GM23338 (cell line): ENCODE measurements at regions not wholly inside any gene's neighbourhood (a gene's known extent, or its start where the extent isn't known, plus 50 kb on each side); places are given as distances from the start of the nearest gene placed in this dataset.
"Not testable (repeated sequence)": the region's sequence is repeated elsewhere in the genome, so short reads cannot be mapped to it uniquely, and the experiment has no call there.

Experiments used
- ATAC-seq: fragments of 200-7000 bp; cut with Tn5 transposase; 3 replicates; pipeline ENCODE4 v1.9.1; 2020
- DNase-seq: peaks from one replicate; pipeline ENCODE4 v3.0.0-alpha.2; 2015; ENCODE audit warnings: low spot score
- H2AFZ ChIP-seq: fragments of 200-600 bp; sonication (generic); 2 replicates; pipeline ENCODE4 v1.8.0; 2016; ENCODE audit warnings: antibody characterized with exemption, mild to moderate bottlenecking, moderate library complexity
- H3F3A ChIP-seq: fragments of 200-600 bp; sonication (generic); replicated peaks from 2 replicates; pipeline ENCODE4 v1.8.0; 2017; ENCODE audit warnings: antibody characterized with exemption, mixed run types, low read depth
- H3K27ac ChIP-seq: fragments of 200-600 bp; sonication (generic); 2 replicates; pipeline ENCODE4 v1.6.1; 2016; ENCODE audit warnings: low read depth
- H3K27me3 ChIP-seq: fragments of 200-600 bp; sonication (generic); 2 replicates; pipeline ENCODE4 v1.8.0; 2016; ENCODE audit warnings: mild to moderate bottlenecking, mixed run types, moderate library complexity; ENCODE audit not compliant: insufficient read depth
- H3K36me3 ChIP-seq: fragments of 200-600 bp; sonication (generic); 2 replicates; pipeline ENCODE4 v1.8.0; 2016; ENCODE audit warnings: mild to moderate bottlenecking; ENCODE audit not compliant: insufficient read depth
- H3K4me1 ChIP-seq: fragments of 200-600 bp; sonication (generic); 2 replicates; pipeline ENCODE4 v1.8.0; 2016; ENCODE audit warnings: mild to moderate bottlenecking, moderate library complexity; ENCODE audit not compliant: insufficient read depth
- H3K4me2 ChIP-seq: fragments of 200-600 bp; sonication (generic); 2 replicates; pipeline ENCODE4 v1.7.1; 2017; ENCODE audit warnings: mixed run types
- H3K4me3 ChIP-seq: fragments of 200-600 bp; sonication (generic); 2 replicates; pipeline ENCODE4 v1.6.1; 2016; ENCODE audit warnings: mixed run types
- H3K79me2 ChIP-seq: fragments of 200-600 bp; sonication (generic); replicated peaks from 2 replicates; pipeline ENCODE4 v1.8.0; 2017; ENCODE audit warnings: mild to moderate bottlenecking; ENCODE audit not compliant: insufficient read depth
- H3K9me2 ChIP-seq: fragments of 200-600 bp; sonication (generic); 2 replicates; pipeline ENCODE4 v1.8.0; 2017; ENCODE audit not compliant: insufficient read depth
- H4K20me1 ChIP-seq: fragments of 200-600 bp; sonication (generic); replicated peaks from 2 replicates; pipeline ENCODE4 v1.8.0; 2017; ENCODE audit warnings: mild to moderate bottlenecking; ENCODE audit not compliant: insufficient read depth
- H3K27ac Mint-ChIP-seq: 2 replicates; pipeline ENCODE4 v1.8.0; 2020; ENCODE audit warnings: inconsistent platforms, mild to moderate bottlenecking, moderate library complexity, mixed read lengths
- H3K27me3 Mint-ChIP-seq: 3 replicates; pipeline ENCODE4 v1.8.0; 2022; ENCODE audit warnings: low read depth, mild to moderate bottlenecking, moderate library complexity, mixed read lengths, inconsistent platforms; ENCODE audit not compliant: insufficient read depth, poor library complexity
- H3K36me3 Mint-ChIP-seq: 3 replicates; pipeline ENCODE4 v1.8.0; 2021; ENCODE audit warnings: low read depth, mild to moderate bottlenecking, inconsistent platforms, moderate library complexity, mixed read lengths
- H3K4me1 Mint-ChIP-seq: 3 replicates; pipeline ENCODE4 v1.8.0; 2020; ENCODE audit warnings: mild to moderate bottlenecking, inconsistent platforms, mixed read lengths
- H3K4me3 Mint-ChIP-seq: 3 replicates; pipeline ENCODE4 v1.8.0; 2021; ENCODE audit warnings: moderate library complexity, mild to moderate bottlenecking, inconsistent platforms, mixed read lengths
- H3K9me3 Mint-ChIP-seq: 3 replicates; pipeline ENCODE4 v1.8.0; 2020; ENCODE audit warnings: moderate library complexity, mild to moderate bottlenecking, inconsistent platforms, mixed read lengths
- CREB1 ChIP-seq: fragments of 250-450 bp; sonication (Bioruptor Pico); IDR thresholded peaks from 2 replicates; pipeline ENCODE4 v1.5.0; 2020; ENCODE audit warnings: low read depth, mild to moderate bottlenecking, moderate library complexity
- CTCF ChIP-seq, 2 experiments: fragments of 200-600 bp in 1 of 2; sonication (generic) in 1 of 2; conservative IDR thresholded peaks; 2 replicates each; pipeline versions ENCODE4 v1.5.1 to v1.6.1; 2016 to 2017; ENCODE audit warnings: antibody characterized with exemption in 2 of 2, low read depth in 2 of 2, mild to moderate bottlenecking in 2 of 2, moderate library complexity in 1 of 2
- EZH2 ChIP-seq: fragments of 200-600 bp; sonication (generic); IDR thresholded peaks from one replicate; pipeline ENCODE4 v1.8.0; 2017; ENCODE audit warnings: antibody characterized with exemption, mild to moderate bottlenecking, low read depth; ENCODE audit not compliant: unreplicated experiment
- NANOG ChIP-seq: IDR thresholded peaks from 2 replicates; pipeline ENCODE4 v1.6.1; 2016; ENCODE audit warnings: antibody characterized with exemption, borderline replicate concordance
- POLR2AphosphoS5 ChIP-seq: IDR thresholded peaks from 2 replicates; pipeline ENCODE4 v1.6.1; 2016; ENCODE audit warnings: antibody characterized with exemption, low read depth
- STAT1 ChIP-seq: IDR thresholded peaks from one replicate; pipeline ENCODE4 v1.6.1; 2016; ENCODE audit warnings: antibody characterized with exemption; ENCODE audit not compliant: unreplicated experiment
- ZNF114 ChIP-seq: fragments of 250-450 bp; sonication (Bioruptor Pico); IDR thresholded peaks from 2 replicates; pipeline ENCODE4 v1.5.0; 2020; ENCODE audit warnings: mild to moderate bottlenecking, moderate library complexity
- ZNF331 ChIP-seq: fragments of 250-450 bp; sonication (Bioruptor Pico); IDR thresholded peaks from 2 replicates; pipeline ENCODE4 v1.5.0; 2020; ENCODE audit warnings: low read depth, mild to moderate bottlenecking, moderate library complexity
- TF ChIP-seq, protein P1 (sequence below): fragments of 250-450 bp; sonication (Bioruptor Pico); IDR thresholded peaks from 2 replicates; pipeline ENCODE4 v1.5.0; 2020; ENCODE audit warnings: mild to moderate bottlenecking, moderate library complexity

- TF ChIP-seq CTCF (conservative IDR thresholded peaks at IDR 0.05; ENCODE audit: low read depth in 2 of 2), result peak in 1 of 2 experiments; percentile 32; a peak in 2 of 4 replicates
- H3K4me3 ChIP-seq, H3K4me2 ChIP-seq, H2AFZ ChIP-seq, H3K4me1 ChIP-seq, H3K27ac ChIP-seq, H3K9me2 ChIP-seq, H3K27me3 ChIP-seq, H3F3A ChIP-seq, H3K36me3 ChIP-seq, H3K27me3 Mint-ChIP-seq, H3K27ac Mint-ChIP-seq, DNase-seq, H3K4me3 Mint-ChIP-seq, H3K79me2 ChIP-seq, H4K20me1 ChIP-seq: not testable (repeated sequence)
- ATAC-seq, result peak; percentile 31; the same call in 2 of the 3 replicates
- Mint-ChIP-seq H3K36me3 (peaks cover 51% of the 10 kb centered on the region), H3K4me1 (peaks cover 18% of the 10 kb centered on the region), H3K9me3 (peaks cover 40% of the 10 kb centered on the region)
Observed at GRCh38 chr7:32691965-32692815, 196.9 kb downstream of the AVL9 start.

DNA sequence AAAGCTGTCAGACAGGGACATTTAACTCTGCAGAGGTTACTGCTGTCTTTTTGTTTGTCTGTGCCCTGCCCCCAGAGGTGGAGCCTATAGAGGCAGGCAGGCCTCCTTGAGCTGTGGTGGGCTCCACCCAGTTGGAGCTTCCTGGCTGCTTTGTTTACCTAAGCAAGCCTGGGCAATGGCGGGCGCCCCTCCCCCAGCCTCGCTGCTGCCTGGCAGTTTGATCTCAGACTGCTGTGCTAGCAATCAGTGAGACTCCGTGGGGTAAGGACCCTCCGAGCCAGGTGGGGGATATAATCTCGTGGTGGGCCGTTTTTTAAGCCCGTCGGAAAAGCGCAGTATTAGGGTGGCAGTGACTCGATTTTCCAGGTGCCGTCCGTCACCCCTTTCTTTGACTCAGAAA, 192.8 kb downstream of the AVL9 start:
- not testable (repeated sequence) for H3K4me1 ChIP-seq, ATAC-seq, H3K27me3 ChIP-seq, H4K20me1 ChIP-seq, H3K36me3 ChIP-seq, H3K27me3 Mint-ChIP-seq, H3K4me3 Mint-ChIP-seq, H3K79me2 ChIP-seq, H3K4me3 ChIP-seq, H3K9me2 ChIP-seq, DNase-seq, H2AFZ ChIP-seq, H3K4me2 ChIP-seq, H3K27ac ChIP-seq, H3K27ac Mint-ChIP-seq, H3F3A ChIP-seq
- H3K4me1 Mint-ChIP-seq, result peaks cover 18% of the 10 kb centered on the region
- peaks cover 22% of the 10 kb centered on the region for H3K9me3 Mint-ChIP-seq
- peaks cover 34% of the 10 kb centered on the region for H3K36me3 Mint-ChIP-seq

GRCh38 chr7:32681174-32681518, 185.9 kb downstream of the AVL9 start:
- ATAC-seq (no peak), DNase-seq (no peak)
- H3K36me3 ChIP-seq, result no peaks in the 10 kb centered on the region
- Mint-ChIP-seq H3K9me3 (peaks cover 26% of the 10 kb centered on the region), H3K27ac (peak overlapping the region; percentile 96), H3K4me1 (peaks cover 30% of the 10 kb centered on the region), H3K27me3 (peaks cover 4% of the 10 kb centered on the region), H3K4me3 (peak overlapping the region; percentile 12; the same call in 1 of the 3 replicates), H3K36me3 (peaks cover 37% of the 10 kb centered on the region)
- H3K27me3 ChIP-seq, result no peaks in the 10 kb centered on the region
- peaks cover 13% of the 10 kb centered on the region for H3K4me1 ChIP-seq
- H3F3A ChIP-seq, result no peaks in the 10 kb centered on the region
- H3K27ac ChIP-seq, result peak overlapping the region; percentile 84
- H3K4me2 ChIP-seq, result peak overlapping the region; percentile 6
- H4K20me1 ChIP-seq, result no peaks in the 10 kb centered on the region
- H3K79me2 ChIP-seq, result no peaks in the 10 kb centered on the region
- H3K9me2 ChIP-seq, result no peaks in the 10 kb centered on the region
- H2AFZ ChIP-seq, result no peak overlapping the region
- H3K4me3 ChIP-seq, result no peak overlapping the region
- TF ChIP-seq CREB1 (CRISPR knock-in tag) (no peak), ZNF331 (CRISPR knock-in tag) (no peak), EZH2 (no peak), ZNF114 (no peak), STAT1 (no peak), POLR2AphosphoS5 (no peak), NANOG (no peak)
- TF ChIP-seq, protein P1, sequence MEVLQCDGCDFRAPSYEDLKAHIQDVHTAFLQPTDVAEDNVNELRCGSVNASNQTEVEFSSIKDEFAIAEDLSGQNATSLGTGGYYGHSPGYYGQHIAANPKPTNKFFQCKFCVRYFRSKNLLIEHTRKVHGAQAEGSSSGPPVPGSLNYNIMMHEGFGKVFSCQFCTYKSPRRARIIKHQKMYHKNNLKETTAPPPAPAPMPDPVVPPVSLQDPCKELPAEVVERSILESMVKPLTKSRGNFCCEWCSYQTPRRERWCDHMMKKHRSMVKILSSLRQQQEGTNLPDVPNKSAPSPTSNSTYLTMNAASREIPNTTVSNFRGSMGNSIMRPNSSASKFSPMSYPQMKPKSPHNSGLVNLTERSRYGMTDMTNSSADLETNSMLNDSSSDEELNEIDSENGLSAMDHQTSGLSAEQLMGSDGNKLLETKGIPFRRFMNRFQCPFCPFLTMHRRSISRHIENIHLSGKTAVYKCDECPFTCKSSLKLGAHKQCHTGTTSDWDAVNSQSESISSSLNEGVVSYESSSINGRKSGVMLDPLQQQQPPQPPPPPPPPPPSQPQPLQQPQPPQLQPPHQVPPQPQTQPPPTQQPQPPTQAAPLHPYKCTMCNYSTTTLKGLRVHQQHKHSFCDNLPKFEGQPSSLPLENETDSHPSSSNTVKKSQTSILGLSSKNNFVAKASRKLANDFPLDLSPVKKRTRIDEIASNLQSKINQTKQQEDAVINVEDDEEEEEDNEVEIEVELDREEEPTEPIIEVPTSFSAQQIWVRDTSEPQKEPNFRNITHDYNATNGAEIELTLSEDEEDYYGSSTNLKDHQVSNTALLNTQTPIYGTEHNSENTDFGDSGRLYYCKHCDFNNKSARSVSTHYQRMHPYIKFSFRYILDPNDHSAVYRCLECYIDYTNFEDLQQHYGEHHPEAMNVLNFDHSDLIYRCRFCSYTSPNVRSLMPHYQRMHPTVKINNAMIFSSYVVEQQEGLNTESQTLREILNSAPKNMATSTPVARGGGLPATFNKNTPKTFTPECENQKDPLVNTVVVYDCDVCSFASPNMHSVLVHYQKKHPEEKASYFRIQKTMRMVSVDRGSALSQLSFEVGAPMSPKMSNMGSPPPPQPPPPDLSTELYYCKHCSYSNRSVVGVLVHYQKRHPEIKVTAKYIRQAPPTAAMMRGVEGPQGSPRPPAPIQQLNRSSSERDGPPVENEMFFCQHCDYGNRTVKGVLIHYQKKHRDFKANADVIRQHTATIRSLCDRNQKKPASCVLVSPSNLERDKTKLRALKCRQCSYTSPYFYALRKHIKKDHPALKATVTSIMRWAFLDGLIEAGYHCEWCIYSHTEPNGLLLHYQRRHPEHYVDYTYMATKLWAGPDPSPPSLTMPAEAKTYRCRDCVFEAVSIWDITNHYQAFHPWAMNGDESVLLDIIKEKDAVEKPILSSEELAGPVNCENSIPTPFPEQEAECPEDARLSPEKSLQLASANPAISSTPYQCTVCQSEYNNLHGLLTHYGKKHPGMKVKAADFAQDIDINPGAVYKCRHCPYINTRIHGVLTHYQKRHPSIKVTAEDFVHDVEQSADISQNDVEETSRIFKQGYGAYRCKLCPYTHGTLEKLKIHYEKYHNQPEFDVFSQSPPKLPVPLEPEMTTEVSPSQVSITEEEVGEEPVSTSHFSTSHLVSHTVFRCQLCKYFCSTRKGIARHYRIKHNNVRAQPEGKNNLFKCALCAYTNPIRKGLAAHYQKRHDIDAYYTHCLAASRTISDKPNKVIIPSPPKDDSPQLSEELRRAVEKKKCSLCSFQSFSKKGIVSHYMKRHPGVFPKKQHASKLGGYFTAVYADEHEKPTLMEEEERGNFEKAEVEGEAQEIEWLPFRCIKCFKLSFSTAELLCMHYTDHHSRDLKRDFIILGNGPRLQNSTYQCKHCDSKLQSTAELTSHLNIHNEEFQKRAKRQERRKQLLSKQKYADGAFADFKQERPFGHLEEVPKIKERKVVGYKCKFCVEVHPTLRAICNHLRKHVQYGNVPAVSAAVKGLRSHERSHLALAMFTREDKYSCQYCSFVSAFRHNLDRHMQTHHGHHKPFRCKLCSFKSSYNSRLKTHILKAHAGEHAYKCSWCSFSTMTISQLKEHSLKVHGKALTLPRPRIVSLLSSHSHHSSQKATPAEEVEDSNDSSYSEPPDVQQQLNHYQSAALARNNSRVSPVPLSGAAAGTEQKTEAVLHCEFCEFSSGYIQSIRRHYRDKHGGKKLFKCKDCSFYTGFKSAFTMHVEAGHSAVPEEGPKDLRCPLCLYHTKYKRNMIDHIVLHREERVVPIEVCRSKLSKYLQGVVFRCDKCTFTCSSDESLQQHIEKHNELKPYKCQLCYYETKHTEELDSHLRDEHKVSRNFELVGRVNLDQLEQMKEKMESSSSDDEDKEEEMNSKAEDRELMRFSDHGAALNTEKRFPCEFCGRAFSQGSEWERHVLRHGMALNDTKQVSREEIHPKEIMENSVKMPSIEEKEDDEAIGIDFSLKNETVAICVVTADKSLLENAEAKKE (CRISPR knock-in tag), result no peak
